ENCODE measurements at regions not wholly inside any gene's neighbourhood (a gene's known extent, or its start where the extent isn't known, plus 50 kb on each side); places are given as distances from the start of the nearest gene placed in this dataset.

- H3F3A ChIP-seq (ENCODE audit: insufficient read depth), result no peaks in the 10 kb centered on the region
- H3K9ac ChIP-seq (ENCODE audit: low read length), result no peak overlapping the region
- no peaks in the 10 kb centered on the region for H3K79me2 ChIP-seq (ENCODE audit: insufficient read depth, low read length)
- no peaks in the 10 kb centered on the region for H3K27me3 ChIP-seq (ENCODE audit: low read length)
- no peak overlapping the region for H3K27ac ChIP-seq (ENCODE audit: low read depth, low read length)
- TF ChIP-seq EZH2phosphoT487 (conservative IDR thresholded peaks at IDR 0.05; ENCODE audit: low read length), result no peak
- TF ChIP-seq, protein P1, sequence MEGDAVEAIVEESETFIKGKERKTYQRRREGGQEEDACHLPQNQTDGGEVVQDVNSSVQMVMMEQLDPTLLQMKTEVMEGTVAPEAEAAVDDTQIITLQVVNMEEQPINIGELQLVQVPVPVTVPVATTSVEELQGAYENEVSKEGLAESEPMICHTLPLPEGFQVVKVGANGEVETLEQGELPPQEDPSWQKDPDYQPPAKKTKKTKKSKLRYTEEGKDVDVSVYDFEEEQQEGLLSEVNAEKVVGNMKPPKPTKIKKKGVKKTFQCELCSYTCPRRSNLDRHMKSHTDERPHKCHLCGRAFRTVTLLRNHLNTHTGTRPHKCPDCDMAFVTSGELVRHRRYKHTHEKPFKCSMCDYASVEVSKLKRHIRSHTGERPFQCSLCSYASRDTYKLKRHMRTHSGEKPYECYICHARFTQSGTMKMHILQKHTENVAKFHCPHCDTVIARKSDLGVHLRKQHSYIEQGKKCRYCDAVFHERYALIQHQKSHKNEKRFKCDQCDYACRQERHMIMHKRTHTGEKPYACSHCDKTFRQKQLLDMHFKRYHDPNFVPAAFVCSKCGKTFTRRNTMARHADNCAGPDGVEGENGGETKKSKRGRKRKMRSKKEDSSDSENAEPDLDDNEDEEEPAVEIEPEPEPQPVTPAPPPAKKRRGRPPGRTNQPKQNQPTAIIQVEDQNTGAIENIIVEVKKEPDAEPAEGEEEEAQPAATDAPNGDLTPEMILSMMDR (IDR thresholded peaks at IDR 0.05; ENCODE audit: insufficient read depth, low read length, poor library complexity, severe bottlenecking), result no peak
- H3K9me2 ChIP-seq (replicated peaks; ENCODE audit: insufficient read depth, low read length), result no peaks in the 10 kb centered on the region
- H2AFZ ChIP-seq (ENCODE audit: low read depth, low read length, severe bottlenecking), result no peak overlapping the region
- no peaks in the 10 kb centered on the region for H4K20me1 ChIP-seq (ENCODE audit: low read depth, low read length)
- H3K4me2 ChIP-seq (ENCODE audit: low read depth, low read length, poor library complexity, severe bottlenecking), result no peak overlapping the region
- H3K36me3 ChIP-seq (ENCODE audit: low read length), result no peaks in the 10 kb centered on the region
- no peak overlapping the region for H3K4me3 ChIP-seq (ENCODE audit: insufficient read depth, low read length, poor library complexity, severe bottlenecking)
- H3K9me3 ChIP-seq (ENCODE audit: insufficient read depth, low read length), result no peaks in the 10 kb centered on the region
These were observed 246.4 kb upstream of the POU3F1 start for GRCh38 chr1:38292969-38293368.

- Histone ChIP-seq H3K9me2 (replicated peaks; ENCODE audit: insufficient read depth, low read length) (no peaks in the 10 kb centered on the region), H3F3A (ENCODE audit: insufficient read depth) (no peaks in the 10 kb centered on the region), H3K36me3 (ENCODE audit: low read length) (no peaks in the 10 kb centered on the region), H4K20me1 (ENCODE audit: low read depth, low read length) (no peaks in the 10 kb centered on the region), H2AFZ (ENCODE audit: low read depth, low read length, severe bottlenecking) (no peak overlapping the region), H3K4me3 (ENCODE audit: insufficient read depth, low read length, poor library complexity, severe bottlenecking) (no peak overlapping the region), H3K4me2 (ENCODE audit: low read depth, low read length, poor library complexity, severe bottlenecking) (no peak overlapping the region), H3K27me3 (ENCODE audit: low read length) (no peaks in the 10 kb centered on the region), H3K79me2 (ENCODE audit: insufficient read depth, low read length) (no peaks in the 10 kb centered on the region), H3K27ac (ENCODE audit: low read depth, low read length) (no peak overlapping the region), H3K9ac (ENCODE audit: low read length) (no peak overlapping the region), H3K9me3 (ENCODE audit: insufficient read depth, low read length) (no peaks in the 10 kb centered on the region)
- TF ChIP-seq EZH2phosphoT487 (conservative IDR thresholded peaks at IDR 0.05; ENCODE audit: low read length), result no peak
- TF ChIP-seq, protein P1 (IDR thresholded peaks at IDR 0.05; ENCODE audit: insufficient read depth, low read length, poor library complexity, severe bottlenecking), result no peak
These were observed 245.4 kb upstream of the POU3F1 start for GRCh38 chr1:38291906-38292521.

GRCh38 chr1:38291336-38291735 is 244.7 kb upstream of the POU3F1 start:
- Histone ChIP-seq H3K4me2 (ENCODE audit: low read depth, low read length, poor library complexity, severe bottlenecking) (no peak overlapping the region), H3K9me2 (replicated peaks; ENCODE audit: insufficient read depth, low read length) (no peaks in the 10 kb centered on the region), H3K79me2 (ENCODE audit: insufficient read depth, low read length) (no peaks in the 10 kb centered on the region), H3K9ac (ENCODE audit: low read length) (no peak overlapping the region), H3K36me3 (ENCODE audit: low read length) (no peaks in the 10 kb centered on the region), H2AFZ (ENCODE audit: low read depth, low read length, severe bottlenecking) (no peak overlapping the region), H3F3A (ENCODE audit: insufficient read depth) (no peaks in the 10 kb centered on the region), H3K4me3 (ENCODE audit: insufficient read depth, low read length, poor library complexity, severe bottlenecking) (no peak overlapping the region), H3K27ac (ENCODE audit: low read depth, low read length) (no peak overlapping the region), H3K9me3 (ENCODE audit: insufficient read depth, low read length) (no peaks in the 10 kb centered on the region), H4K20me1 (ENCODE audit: low read depth, low read length) (no peaks in the 10 kb centered on the region), H3K27me3 (ENCODE audit: low read length) (no peaks in the 10 kb centered on the region)
- TF ChIP-seq EZH2phosphoT487 (conservative IDR thresholded peaks at IDR 0.05; ENCODE audit: low read length), result no peak
- TF ChIP-seq, protein P1 (IDR thresholded peaks at IDR 0.05; ENCODE audit: insufficient read depth, low read length, poor library complexity, severe bottlenecking), result no peak
